ENCODE measurements at regions not wholly inside any gene's neighbourhood (a gene's known extent, or its start where the extent isn't known, plus 50 kb on each side); places are given as distances from the start of the nearest gene placed in this dataset.

- Histone ChIP-seq H2AFZ (ENCODE audit: low read length) (no peak overlapping the region), H3K4me3 (ENCODE audit: low read depth, low read length, poor library complexity, severe bottlenecking) (no peak overlapping the region), H3K36me3 (ENCODE audit: insufficient read depth, low read length) (no peaks in the 10 kb centered on the region), H3K9me2 (ENCODE audit: insufficient read depth, low read length) (no peaks in the 10 kb centered on the region), H3K4me1 (ENCODE audit: insufficient read depth, low read length, poor library complexity, severe bottlenecking) (peaks cover 16% of the 10 kb centered on the region), H3K4me2 (ENCODE audit: low read length) (no peak overlapping the region), H3K27ac (ENCODE audit: low read depth, low read length, poor library complexity, severe bottlenecking) (no peak overlapping the region), H3K79me2 (ENCODE audit: insufficient read depth, low read depth, low read length) (no peaks in the 10 kb centered on the region), H3K9me3 (ENCODE audit: low read length) (no peaks in the 10 kb centered on the region), H4K20me1 (ENCODE audit: insufficient read depth, low read length) (no peaks in the 10 kb centered on the region)
- TF ChIP-seq EZH2phosphoT487 (IDR thresholded peaks at IDR 0.05; ENCODE audit: borderline replicate concordance, low read depth, low read length) (no peak), CTCF (conservative IDR thresholded peaks at IDR 0.05; ENCODE audit: low read length) (no peak)
- no TSS peak for BruUV-seq (replicated peaks)
- ChIA-PET CTCF (ENCODE audit: unreplicated experiment) (no interaction called here), POLR2A (interaction anchor here (0.6 kb wide), 1 partner anchor 137 kb away, joined by 7 read pairs; no protein-coding TSS in a partner anchor)
- DNase-seq (ENCODE audit: low spot score) = no peak
- intact Hi-C loops (cut with micrococcal nuclease; ENCODE audit: unreplicated experiment) = no loop called here
Measured at GRCh38 chr3:13191016-13191415, 117.8 kb upstream of the IQSEC1 start.

DNA sequence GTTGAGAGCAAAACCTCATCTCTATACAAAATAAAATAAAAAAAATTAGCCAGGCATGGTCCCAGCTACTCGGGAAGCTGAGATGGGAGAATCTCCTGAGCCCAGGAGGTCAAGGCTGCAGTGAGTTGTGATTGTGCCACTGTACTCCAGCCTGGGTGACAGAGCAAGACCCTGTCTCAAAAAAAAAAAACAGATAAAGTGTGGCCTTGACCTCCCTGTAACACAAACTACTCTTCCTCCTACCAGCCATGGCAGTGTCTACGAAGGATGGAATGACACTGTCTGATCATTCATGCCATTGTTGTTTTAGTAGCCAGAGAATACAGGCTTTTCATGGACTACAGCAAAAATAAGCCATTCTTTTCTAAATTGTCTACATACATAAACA lies 117.1 kb upstream of the IQSEC1 start:
- Histone ChIP-seq H3K4me2 (ENCODE audit: low read length) (no peak overlapping the region), H3K9me3 (ENCODE audit: low read length) (no peaks in the 10 kb centered on the region), H3K9me2 (ENCODE audit: insufficient read depth, low read length) (no peaks in the 10 kb centered on the region), H3K4me3 (ENCODE audit: low read depth, low read length, poor library complexity, severe bottlenecking) (no peak overlapping the region), H2AFZ (ENCODE audit: low read length) (no peak overlapping the region), H3K36me3 (ENCODE audit: insufficient read depth, low read length) (no peaks in the 10 kb centered on the region), H3K4me1 (ENCODE audit: insufficient read depth, low read length, poor library complexity, severe bottlenecking) (peaks cover 11% of the 10 kb centered on the region), H4K20me1 (ENCODE audit: insufficient read depth, low read length) (no peaks in the 10 kb centered on the region), H3K79me2 (ENCODE audit: insufficient read depth, low read depth, low read length) (no peaks in the 10 kb centered on the region), H3K27ac (ENCODE audit: low read depth, low read length, poor library complexity, severe bottlenecking) (no peak overlapping the region)
- no peak for DNase-seq (ENCODE audit: low spot score)
- CTCF ChIA-PET (ENCODE audit: unreplicated experiment) = no interaction called here
- TF ChIP-seq EZH2phosphoT487 (IDR thresholded peaks at IDR 0.05; ENCODE audit: borderline replicate concordance, low read depth, low read length) = no peak
- TF ChIP-seq CTCF (conservative IDR thresholded peaks at IDR 0.05; ENCODE audit: low read length) = no peak
- POLR2A ChIA-PET = interaction anchor here (0.9 kb wide), 1 partner anchor 276 kb away, joined by 4 read pairs; no protein-coding TSS in a partner anchor
- intact Hi-C loops (cut with micrococcal nuclease; ENCODE audit: unreplicated experiment) = no loop called here
- no TSS peak for BruUV-seq (replicated peaks)

GRCh38 chr3:13189639-13190377 lies 116.6 kb upstream of the IQSEC1 start:
- Histone ChIP-seq H3K9me2 (ENCODE audit: insufficient read depth, low read length) (no peaks in the 10 kb centered on the region), H2AFZ (ENCODE audit: low read length) (no peak overlapping the region), H3K4me1 (ENCODE audit: insufficient read depth, low read length, poor library complexity, severe bottlenecking) (peaks cover 6% of the 10 kb centered on the region), H3K4me3 (ENCODE audit: low read depth, low read length, poor library complexity, severe bottlenecking) (no peak overlapping the region), H3K9me3 (ENCODE audit: low read length) (no peaks in the 10 kb centered on the region), H3K4me2 (ENCODE audit: low read length) (no peak overlapping the region), H3K36me3 (ENCODE audit: insufficient read depth, low read length) (no peaks in the 10 kb centered on the region), H3K79me2 (ENCODE audit: insufficient read depth, low read depth, low read length) (no peaks in the 10 kb centered on the region), H4K20me1 (ENCODE audit: insufficient read depth, low read length) (no peaks in the 10 kb centered on the region), H3K27ac (ENCODE audit: low read depth, low read length, poor library complexity, severe bottlenecking) (no peak overlapping the region)
- TF ChIP-seq EZH2phosphoT487 (IDR thresholded peaks at IDR 0.05; ENCODE audit: borderline replicate concordance, low read depth, low read length) (no peak), CTCF (conservative IDR thresholded peaks at IDR 0.05; ENCODE audit: low read length) (no peak)
- intact Hi-C loops (cut with micrococcal nuclease; ENCODE audit: unreplicated experiment) = no loop called here
- peak; percentile 20 for DNase-seq (ENCODE audit: low spot score)
- ChIA-PET CTCF (ENCODE audit: unreplicated experiment) (no interaction called here), POLR2A (interaction anchor here (0.9 kb wide), 1 partner anchor 277 kb away, joined by 4 read pairs; no protein-coding TSS in a partner anchor)
- BruUV-seq (replicated peaks) = no TSS peak

Data from OCI-LY7 (cell line).